SK-N-SH (cell line): ENCODE measurements at regions not wholly inside any gene's neighbourhood (a gene's known extent, or its start where the extent isn't known, plus 50 kb on each side); places are given as distances from the start of the nearest gene placed in this dataset.

Experiments used
- EP300 ChIP-seq, 2 experiments: IDR thresholded peaks; 2 replicates each; pipeline versions ENCODE4 v1.4.0 to v1.6.1; 2012; ENCODE audit warnings: borderline replicate concordance in 1 of 2, low read depth in 1 of 2, low read length in 1 of 2
- FOSL2 ChIP-seq: IDR thresholded peaks from 2 replicates; pipeline ENCODE4 v1.4.0; 2012; ENCODE audit warnings: low read depth, mild to moderate bottlenecking, moderate library complexity, borderline replicate concordance
- GABPA ChIP-seq: IDR thresholded peaks from 2 replicates; pipeline ENCODE4 v1.4.0; 2012; ENCODE audit warnings: low read depth, mild to moderate bottlenecking
- POLR2AphosphoS5 ChIP-seq: IDR thresholded peaks from 2 replicates; pipeline ENCODE4 v1.6.1; 2012; ENCODE audit warnings: low read depth, low read length
- YY1 ChIP-seq: IDR thresholded peaks from 2 replicates; pipeline ENCODE4 v1.4.0; 2012; ENCODE audit warnings: low read depth, mild to moderate bottlenecking
- TF ChIP-seq, protein P1 (sequence below): fragments of 150-350 bp; IDR thresholded peaks from 2 replicates; pipeline ENCODE4 v1.6.1; 2017; ENCODE audit warnings: antibody characterized with exemption, low read length, low read depth, borderline replicate concordance
- TF ChIP-seq, protein P2 (sequence below): fragments of 200-600 bp; sonication (generic); IDR thresholded peaks from 2 replicates; pipeline ENCODE4 v1.6.1; 2017; ENCODE audit warnings: antibody characterized with exemption, mild to moderate bottlenecking, moderate library complexity
- TF ChIP-seq, protein P3 (sequence below): fragments of 150-350 bp; IDR thresholded peaks from 2 replicates; pipeline ENCODE4 v1.6.1; 2016; ENCODE audit warnings: mild to moderate bottlenecking, low read depth, low read length
- TF ChIP-seq, protein P4 (sequence below): IDR thresholded peaks from 2 replicates; pipeline ENCODE4 v1.6.1; 2012; ENCODE audit warnings: mild to moderate bottlenecking, low read depth, low read length, moderate library complexity

DNA sequence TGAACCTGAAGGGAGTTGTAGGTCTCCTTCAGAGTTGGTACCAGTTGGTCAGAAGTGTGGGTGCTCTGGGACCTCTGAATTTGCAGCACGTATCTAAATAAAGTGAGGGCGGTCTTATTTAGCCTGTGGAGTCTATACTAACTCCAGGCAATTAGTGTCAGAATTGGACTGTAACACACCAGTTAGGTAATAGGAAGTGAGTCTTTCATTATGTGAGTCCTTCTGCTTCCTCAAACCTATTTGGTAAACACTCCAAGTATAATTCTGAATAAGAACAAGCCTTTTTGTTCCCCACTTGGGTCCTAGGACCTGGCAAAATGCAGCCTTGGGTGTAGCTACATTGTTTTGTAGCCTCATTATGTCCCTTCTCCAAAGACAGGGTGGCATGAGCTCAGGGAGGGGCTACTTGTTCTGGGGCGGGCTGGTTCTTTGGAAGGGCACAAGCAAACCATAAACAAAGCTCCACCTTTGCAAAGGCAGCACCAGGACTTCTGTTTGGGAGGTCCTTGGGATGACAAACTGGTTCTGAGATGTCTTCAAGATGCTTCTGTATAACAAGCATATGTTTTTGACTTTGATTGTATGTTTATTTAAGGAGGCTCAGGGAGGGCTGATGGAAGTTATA lies 418.0 kb downstream of the ZNF536 start:
- TF ChIP-seq GABPA (no peak), POLR2AphosphoS5 (no peak), EP300 (IDR thresholded peaks at IDR 0.05; ENCODE audit: borderline replicate concordance in 1 of 2, low read depth in 1 of 2, low read length in 1 of 2) (no peak), YY1 (no peak), FOSL2 (no peak)
- TF ChIP-seq, protein P1, sequence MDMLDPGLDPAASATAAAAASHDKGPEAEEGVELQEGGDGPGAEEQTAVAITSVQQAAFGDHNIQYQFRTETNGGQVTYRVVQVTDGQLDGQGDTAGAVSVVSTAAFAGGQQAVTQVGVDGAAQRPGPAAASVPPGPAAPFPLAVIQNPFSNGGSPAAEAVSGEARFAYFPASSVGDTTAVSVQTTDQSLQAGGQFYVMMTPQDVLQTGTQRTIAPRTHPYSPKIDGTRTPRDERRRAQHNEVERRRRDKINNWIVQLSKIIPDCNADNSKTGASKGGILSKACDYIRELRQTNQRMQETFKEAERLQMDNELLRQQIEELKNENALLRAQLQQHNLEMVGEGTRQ: no peak
- TF ChIP-seq, protein P2, sequence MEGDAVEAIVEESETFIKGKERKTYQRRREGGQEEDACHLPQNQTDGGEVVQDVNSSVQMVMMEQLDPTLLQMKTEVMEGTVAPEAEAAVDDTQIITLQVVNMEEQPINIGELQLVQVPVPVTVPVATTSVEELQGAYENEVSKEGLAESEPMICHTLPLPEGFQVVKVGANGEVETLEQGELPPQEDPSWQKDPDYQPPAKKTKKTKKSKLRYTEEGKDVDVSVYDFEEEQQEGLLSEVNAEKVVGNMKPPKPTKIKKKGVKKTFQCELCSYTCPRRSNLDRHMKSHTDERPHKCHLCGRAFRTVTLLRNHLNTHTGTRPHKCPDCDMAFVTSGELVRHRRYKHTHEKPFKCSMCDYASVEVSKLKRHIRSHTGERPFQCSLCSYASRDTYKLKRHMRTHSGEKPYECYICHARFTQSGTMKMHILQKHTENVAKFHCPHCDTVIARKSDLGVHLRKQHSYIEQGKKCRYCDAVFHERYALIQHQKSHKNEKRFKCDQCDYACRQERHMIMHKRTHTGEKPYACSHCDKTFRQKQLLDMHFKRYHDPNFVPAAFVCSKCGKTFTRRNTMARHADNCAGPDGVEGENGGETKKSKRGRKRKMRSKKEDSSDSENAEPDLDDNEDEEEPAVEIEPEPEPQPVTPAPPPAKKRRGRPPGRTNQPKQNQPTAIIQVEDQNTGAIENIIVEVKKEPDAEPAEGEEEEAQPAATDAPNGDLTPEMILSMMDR: no peak
- TF ChIP-seq, protein P3, sequence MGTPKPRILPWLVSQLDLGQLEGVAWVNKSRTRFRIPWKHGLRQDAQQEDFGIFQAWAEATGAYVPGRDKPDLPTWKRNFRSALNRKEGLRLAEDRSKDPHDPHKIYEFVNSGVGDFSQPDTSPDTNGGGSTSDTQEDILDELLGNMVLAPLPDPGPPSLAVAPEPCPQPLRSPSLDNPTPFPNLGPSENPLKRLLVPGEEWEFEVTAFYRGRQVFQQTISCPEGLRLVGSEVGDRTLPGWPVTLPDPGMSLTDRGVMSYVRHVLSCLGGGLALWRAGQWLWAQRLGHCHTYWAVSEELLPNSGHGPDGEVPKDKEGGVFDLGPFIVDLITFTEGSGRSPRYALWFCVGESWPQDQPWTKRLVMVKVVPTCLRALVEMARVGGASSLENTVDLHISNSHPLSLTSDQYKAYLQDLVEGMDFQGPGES: no peak
- TF ChIP-seq, protein P4, sequence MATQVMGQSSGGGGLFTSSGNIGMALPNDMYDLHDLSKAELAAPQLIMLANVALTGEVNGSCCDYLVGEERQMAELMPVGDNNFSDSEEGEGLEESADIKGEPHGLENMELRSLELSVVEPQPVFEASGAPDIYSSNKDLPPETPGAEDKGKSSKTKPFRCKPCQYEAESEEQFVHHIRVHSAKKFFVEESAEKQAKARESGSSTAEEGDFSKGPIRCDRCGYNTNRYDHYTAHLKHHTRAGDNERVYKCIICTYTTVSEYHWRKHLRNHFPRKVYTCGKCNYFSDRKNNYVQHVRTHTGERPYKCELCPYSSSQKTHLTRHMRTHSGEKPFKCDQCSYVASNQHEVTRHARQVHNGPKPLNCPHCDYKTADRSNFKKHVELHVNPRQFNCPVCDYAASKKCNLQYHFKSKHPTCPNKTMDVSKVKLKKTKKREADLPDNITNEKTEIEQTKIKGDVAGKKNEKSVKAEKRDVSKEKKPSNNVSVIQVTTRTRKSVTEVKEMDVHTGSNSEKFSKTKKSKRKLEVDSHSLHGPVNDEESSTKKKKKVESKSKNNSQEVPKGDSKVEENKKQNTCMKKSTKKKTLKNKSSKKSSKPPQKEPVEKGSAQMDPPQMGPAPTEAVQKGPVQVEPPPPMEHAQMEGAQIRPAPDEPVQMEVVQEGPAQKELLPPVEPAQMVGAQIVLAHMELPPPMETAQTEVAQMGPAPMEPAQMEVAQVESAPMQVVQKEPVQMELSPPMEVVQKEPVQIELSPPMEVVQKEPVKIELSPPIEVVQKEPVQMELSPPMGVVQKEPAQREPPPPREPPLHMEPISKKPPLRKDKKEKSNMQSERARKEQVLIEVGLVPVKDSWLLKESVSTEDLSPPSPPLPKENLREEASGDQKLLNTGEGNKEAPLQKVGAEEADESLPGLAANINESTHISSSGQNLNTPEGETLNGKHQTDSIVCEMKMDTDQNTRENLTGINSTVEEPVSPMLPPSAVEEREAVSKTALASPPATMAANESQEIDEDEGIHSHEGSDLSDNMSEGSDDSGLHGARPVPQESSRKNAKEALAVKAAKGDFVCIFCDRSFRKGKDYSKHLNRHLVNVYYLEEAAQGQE: no peak
